ENCODE measurements at regions not wholly inside any gene's neighbourhood (a gene's known extent, or its start where the extent isn't known, plus 50 kb on each side); places are given as distances from the start of the nearest gene placed in this dataset.
"Not testable (repeated sequence)": the region's sequence is repeated elsewhere in the genome, so short reads cannot be mapped to it uniquely, and the experiment has no call there.

- CTCF ChIA-PET = no interaction called here
- Histone ChIP-seq H3K4me3 (ENCODE audit: low read depth, low read length) (no peak overlapping the region), H3K36me3 (ENCODE audit: control insufficient read depth, insufficient read depth, low read length) (no peaks in the 10 kb centered on the region), H3K27me3 (ENCODE audit: control insufficient read depth, insufficient read depth, low read length) (no peaks in the 10 kb centered on the region)
- POLR2A ChIA-PET = no interaction called here
- TF ChIP-seq, protein P1, sequence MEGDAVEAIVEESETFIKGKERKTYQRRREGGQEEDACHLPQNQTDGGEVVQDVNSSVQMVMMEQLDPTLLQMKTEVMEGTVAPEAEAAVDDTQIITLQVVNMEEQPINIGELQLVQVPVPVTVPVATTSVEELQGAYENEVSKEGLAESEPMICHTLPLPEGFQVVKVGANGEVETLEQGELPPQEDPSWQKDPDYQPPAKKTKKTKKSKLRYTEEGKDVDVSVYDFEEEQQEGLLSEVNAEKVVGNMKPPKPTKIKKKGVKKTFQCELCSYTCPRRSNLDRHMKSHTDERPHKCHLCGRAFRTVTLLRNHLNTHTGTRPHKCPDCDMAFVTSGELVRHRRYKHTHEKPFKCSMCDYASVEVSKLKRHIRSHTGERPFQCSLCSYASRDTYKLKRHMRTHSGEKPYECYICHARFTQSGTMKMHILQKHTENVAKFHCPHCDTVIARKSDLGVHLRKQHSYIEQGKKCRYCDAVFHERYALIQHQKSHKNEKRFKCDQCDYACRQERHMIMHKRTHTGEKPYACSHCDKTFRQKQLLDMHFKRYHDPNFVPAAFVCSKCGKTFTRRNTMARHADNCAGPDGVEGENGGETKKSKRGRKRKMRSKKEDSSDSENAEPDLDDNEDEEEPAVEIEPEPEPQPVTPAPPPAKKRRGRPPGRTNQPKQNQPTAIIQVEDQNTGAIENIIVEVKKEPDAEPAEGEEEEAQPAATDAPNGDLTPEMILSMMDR (IDR thresholded peaks at IDR 0.05; ENCODE audit: insufficient read depth, low read depth, low read length) = no peak
- no peak for DNase-seq (ENCODE audit: low read depth)
Observed at GRCh38 chr15:20376872-20377271, 164.7 kb downstream of the GOLGA6L6 start.

DNA sequence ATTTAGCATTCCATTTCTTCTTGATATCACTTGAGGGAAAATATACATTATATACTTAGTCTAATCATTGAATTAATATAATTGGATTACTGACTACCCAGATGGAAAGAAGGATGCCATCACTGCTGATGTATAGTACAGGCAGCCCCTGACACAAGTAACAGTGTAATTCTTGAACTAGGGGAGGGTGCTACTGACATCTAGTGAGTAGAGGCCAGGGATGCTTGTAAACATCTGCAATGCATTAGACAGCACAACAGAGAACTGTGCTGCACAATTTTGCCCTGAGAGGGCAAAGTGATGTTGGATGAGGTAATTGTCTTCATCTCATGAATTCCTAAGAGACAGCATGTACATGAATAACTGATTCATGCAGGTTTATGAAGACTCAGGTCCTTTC lies 169.2 kb downstream of the GOLGA6L6 start:
- POLR2A ChIA-PET = not testable (repeated sequence)

DNA sequence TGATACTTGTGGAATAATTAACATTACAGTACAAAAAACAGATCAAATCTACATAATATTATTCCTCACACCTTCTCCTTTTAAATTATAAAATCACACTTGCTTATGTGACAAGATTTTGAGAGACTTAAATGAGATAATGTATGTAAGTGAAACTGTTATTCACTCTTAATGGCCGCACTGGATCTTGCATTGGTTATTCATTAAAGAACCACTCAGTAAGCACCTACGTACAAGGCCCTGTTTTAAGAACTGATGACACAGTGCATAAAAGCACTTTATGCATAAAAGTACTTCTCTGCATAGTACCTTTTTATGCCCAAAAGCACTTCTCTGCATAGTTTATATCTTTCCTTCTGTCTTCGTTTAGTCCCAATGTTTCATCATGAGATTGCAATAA lies 172.1 kb downstream of the GOLGA6L6 start:
- POLR2A ChIA-PET = no interaction called here
- Histone ChIP-seq H3K36me3 (ENCODE audit: control insufficient read depth, insufficient read depth, low read length) (no peaks in the 10 kb centered on the region), H3K4me3 (ENCODE audit: low read depth, low read length) (no peak overlapping the region), H3K27me3 (ENCODE audit: control insufficient read depth, insufficient read depth, low read length) (no peaks in the 10 kb centered on the region)
- TF ChIP-seq, protein P1 (IDR thresholded peaks at IDR 0.05; ENCODE audit: insufficient read depth, low read depth, low read length) = no peak
- no peak for DNase-seq (ENCODE audit: low read depth)
- CTCF ChIA-PET = no interaction called here

More for the DNA sequence above, 169.2 kb downstream of the GOLGA6L6 start:
- DNase-seq (ENCODE audit: low read depth); CTCF ChIA-PET; H3K4me3 ChIP-seq (ENCODE audit: low read depth, low read length); H3K36me3 ChIP-seq (ENCODE audit: control insufficient read depth, insufficient read depth, low read length); H3K27me3 ChIP-seq (ENCODE audit: control insufficient read depth, insufficient read depth, low read length): not testable (repeated sequence)

GRCh38 chr15:20368974-20369373 lies 172.6 kb downstream of the GOLGA6L6 start:
- POLR2A ChIA-PET = no interaction called here
- CTCF ChIA-PET = no interaction called here
- no peak overlapping the region for H3K4me3 ChIP-seq (ENCODE audit: low read depth, low read length)
- DNase-seq (ENCODE audit: low read depth) = no peak
- no peaks in the 10 kb centered on the region for H3K27me3 ChIP-seq (ENCODE audit: control insufficient read depth, insufficient read depth, low read length)
- TF ChIP-seq, protein P1 (IDR thresholded peaks at IDR 0.05; ENCODE audit: insufficient read depth, low read depth, low read length) = no peak
- no peaks in the 10 kb centered on the region for H3K36me3 ChIP-seq (ENCODE audit: control insufficient read depth, insufficient read depth, low read length)

DNA sequence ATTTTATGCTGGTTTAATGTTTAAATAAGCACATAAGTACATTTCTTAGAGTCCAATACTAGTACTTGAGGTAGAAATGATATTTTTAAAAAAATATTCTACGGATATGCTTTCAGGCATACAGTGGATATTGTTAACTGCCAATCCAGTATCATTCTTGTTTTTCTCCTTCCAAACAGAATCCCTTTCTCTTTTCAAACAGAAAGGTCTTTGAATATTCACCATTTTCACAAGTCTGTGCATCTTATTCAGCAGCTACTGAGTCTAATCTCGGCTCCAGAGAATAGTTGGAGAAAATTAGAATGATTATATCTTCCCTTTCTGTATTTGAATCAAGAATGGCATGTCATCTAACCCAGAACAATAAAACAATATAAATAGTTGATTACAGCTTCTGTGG lies 174.5 kb downstream of the GOLGA6L6 start:
- no peak overlapping the region for H3K4me3 ChIP-seq (ENCODE audit: low read depth, low read length)
- ChIA-PET CTCF (no interaction called here), POLR2A (no interaction called here)
- no peaks in the 10 kb centered on the region for H3K27me3 ChIP-seq (ENCODE audit: control insufficient read depth, insufficient read depth, low read length)
- DNase-seq (ENCODE audit: low read depth) = no peak
- TF ChIP-seq, protein P1 (IDR thresholded peaks at IDR 0.05; ENCODE audit: insufficient read depth, low read depth, low read length) = no peak
- no peaks in the 10 kb centered on the region for H3K36me3 ChIP-seq (ENCODE audit: control insufficient read depth, insufficient read depth, low read length)

- DNase-seq (ENCODE audit: low read depth); H3K4me3 ChIP-seq (ENCODE audit: low read depth, low read length); H3K36me3 ChIP-seq (ENCODE audit: control insufficient read depth, insufficient read depth, low read length); H3K27me3 ChIP-seq (ENCODE audit: control insufficient read depth, insufficient read depth, low read length); POLR2A ChIA-PET; CTCF ChIA-PET: not testable (repeated sequence)
Observed at GRCh38 chr15:20363591-20363990, 178.0 kb downstream of the GOLGA6L6 start.

All from BJ (cell line).